ENCODE measurements at regions not wholly inside any gene's neighbourhood (a gene's known extent, or its start where the extent isn't known, plus 50 kb on each side); places are given as distances from the start of the nearest gene placed in this dataset.

- ATAC-seq: no peak
- intact Hi-C loops (cut with DNase I): no loop called here
- WGBS, 2 donors: 73 to 80% methylated on average over 2 of the region's 2 CpGs
- Histone ChIP-seq H3K27me3 (no peaks in the 10 kb centered on the region), H3K27ac (no peak overlapping the region), H3K36me3 (replicated peaks in 1 of 2; ENCODE audit: insufficient read depth in 1 of 2, low read depth in 2 of 2) (no peaks in the 10 kb centered on the region), H3K9me3 (no peaks in the 10 kb centered on the region), H3K4me1 (no peaks in the 10 kb centered on the region), H3K4me3 (no peak overlapping the region)
- TF ChIP-seq CTCF (IDR thresholded peaks at IDR 0.05) (no peak), POLR2A (IDR thresholded peaks at IDR 0.05) (no peak)
- DNase-seq: no peak
These were observed 473.6 kb upstream of the CBLB start for GRCh38 chr3:106342386-106342785.

GRCh38 chr3:106343811-106344210, 475.0 kb upstream of the CBLB start:
- H3K36me3 ChIP-seq (replicated peaks in 1 of 2; ENCODE audit: insufficient read depth in 1 of 2, low read depth in 2 of 2): no peaks in the 10 kb centered on the region
- H3K9me3 ChIP-seq: no peaks in the 10 kb centered on the region
- no peaks in the 10 kb centered on the region for H3K4me1 ChIP-seq
- TF ChIP-seq CTCF (IDR thresholded peaks at IDR 0.05) (no peak), POLR2A (IDR thresholded peaks at IDR 0.05) (no peak)
- H3K4me3 ChIP-seq: no peak overlapping the region
- intact Hi-C loops (cut with DNase I): no loop called here
- H3K27ac ChIP-seq: no peak overlapping the region
- DNase-seq: no peak
- H3K27me3 ChIP-seq: no peaks in the 10 kb centered on the region
- no peak for ATAC-seq

- no peak for DNase-seq
These were observed 476.7 kb upstream of the CBLB start for GRCh38 chr3:106345353-106346027.

GRCh38 chr3:106347350-106347749, 478.5 kb upstream of the CBLB start:
- ATAC-seq: no peak

More at GRCh38 chr3:106345353-106346027, 476.7 kb upstream of the CBLB start:
- intact Hi-C loops (cut with DNase I): no loop called here
- no peak overlapping the region for H3K27ac ChIP-seq
- TF ChIP-seq CTCF (IDR thresholded peaks at IDR 0.05): no peak
- TF ChIP-seq POLR2A (IDR thresholded peaks at IDR 0.05): no peak
- no peaks in the 10 kb centered on the region for H3K4me1 ChIP-seq
- no peak for ATAC-seq
- no peak overlapping the region for H3K4me3 ChIP-seq
- H3K9me3 ChIP-seq: no peaks in the 10 kb centered on the region
- no peaks in the 10 kb centered on the region for H3K27me3 ChIP-seq
- WGBS, 2 donors: 49 to 65% methylated on average over 5 of the region's 5 CpGs
- H3K36me3 ChIP-seq (replicated peaks in 1 of 2; ENCODE audit: insufficient read depth in 1 of 2, low read depth in 2 of 2): no peaks in the 10 kb centered on the region

More at GRCh38 chr3:106347350-106347749, 478.5 kb upstream of the CBLB start:
- Histone ChIP-seq H3K36me3 (replicated peaks in 1 of 2; ENCODE audit: insufficient read depth in 1 of 2, low read depth in 2 of 2) (no peaks in the 10 kb centered on the region), H3K27me3 (no peaks in the 10 kb centered on the region), H3K27ac (no peak overlapping the region), H3K9me3 (no peaks in the 10 kb centered on the region), H3K4me1 (no peaks in the 10 kb centered on the region), H3K4me3 (no peak overlapping the region)
- TF ChIP-seq CTCF (IDR thresholded peaks at IDR 0.05) (no peak), POLR2A (IDR thresholded peaks at IDR 0.05) (no peak)
- DNase-seq: no peak
- intact Hi-C loops (cut with DNase I): no loop called here

All from body of pancreas (tissue), 4 donors.